ENCODE measurements at regions not wholly inside any gene's neighbourhood (a gene's known extent, or its start where the extent isn't known, plus 50 kb on each side); places are given as distances from the start of the nearest gene placed in this dataset.
"Not testable (repeated sequence)": the region's sequence is repeated elsewhere in the genome, so short reads cannot be mapped to it uniquely, and the experiment has no call there.

DNA sequence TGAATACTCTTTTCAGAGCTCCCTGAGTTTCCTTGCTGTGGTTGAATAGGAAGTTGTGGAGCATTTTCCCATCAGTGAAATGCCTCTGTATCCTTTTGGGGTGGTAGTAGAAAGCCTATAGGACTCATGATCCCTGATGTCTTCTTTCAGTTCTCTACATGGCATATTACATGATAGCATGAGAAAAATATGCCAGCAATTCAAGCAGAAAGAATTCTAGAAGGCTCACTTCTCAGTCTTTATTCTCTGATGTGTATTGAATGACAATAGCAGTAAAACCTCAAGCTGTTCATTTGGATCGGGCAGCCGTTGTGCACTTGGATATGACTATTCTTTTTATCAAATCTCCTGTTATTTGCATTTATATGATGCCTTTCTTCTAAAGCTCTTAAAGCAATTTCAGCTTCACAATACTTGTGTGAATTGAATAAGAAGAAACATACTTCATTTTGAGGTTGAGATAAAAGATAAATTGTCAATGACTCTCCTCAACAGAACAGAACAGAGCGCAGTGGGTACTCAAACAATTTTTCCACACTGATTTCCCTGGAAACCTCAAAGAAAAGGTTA lies 251.5 kb upstream of the FBXO33 start:
- DNase-seq (ENCODE audit: extremely low spot score, insufficient read length, low read depth) (no peak), FAIRE-seq (no peak)

DNA sequence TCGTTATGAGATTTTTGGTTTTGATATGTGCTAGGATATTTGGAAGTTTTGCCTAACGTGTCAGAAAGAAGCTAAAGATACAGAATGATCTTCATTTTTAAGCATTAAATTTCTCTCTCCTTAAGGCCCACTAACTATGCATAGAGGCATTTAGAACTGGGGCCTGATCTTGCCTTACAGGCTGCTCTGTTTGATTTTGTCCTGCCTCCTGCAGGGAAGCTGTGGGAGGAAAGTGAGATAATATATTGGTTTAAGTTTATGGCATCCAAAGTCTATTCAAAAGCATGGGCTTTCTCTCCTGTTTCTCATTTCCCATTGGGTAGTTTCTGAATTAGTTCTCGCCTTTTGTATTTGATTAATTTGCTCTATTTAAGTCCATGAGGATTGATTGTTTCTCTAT lies 250.3 kb upstream of the FBXO33 start:
- no peak for DNase-seq (ENCODE audit: extremely low spot score, insufficient read length, low read depth)
- no peak for FAIRE-seq

- FAIRE-seq: no peak
- no peak for DNase-seq (ENCODE audit: extremely low spot score, insufficient read length, low read depth)
These were observed 249.7 kb upstream of the FBXO33 start for GRCh38 chr14:39681782-39682399.

DNA sequence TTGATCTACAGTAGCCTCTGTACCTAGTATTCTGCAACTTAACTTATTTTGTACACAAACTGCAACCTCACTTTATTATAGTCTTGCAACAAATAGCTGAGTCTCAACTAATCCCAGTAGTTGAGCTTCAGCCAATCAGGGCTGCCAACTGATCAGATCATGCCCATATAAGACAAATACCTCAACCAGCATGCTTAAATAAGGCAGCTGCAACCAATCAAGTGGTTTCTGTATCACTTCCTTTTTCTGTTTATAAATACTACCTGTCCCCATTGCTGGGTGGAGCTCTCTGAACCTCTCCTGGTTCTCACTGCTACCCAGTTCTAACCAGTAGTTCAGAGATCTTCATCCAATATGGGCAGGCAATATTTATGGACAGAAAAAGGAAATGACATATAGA lies 248.5 kb upstream of the FBXO33 start:
- FAIRE-seq (no peak), DNase-seq (ENCODE audit: extremely low spot score, insufficient read length, low read depth) (no peak)

DNA sequence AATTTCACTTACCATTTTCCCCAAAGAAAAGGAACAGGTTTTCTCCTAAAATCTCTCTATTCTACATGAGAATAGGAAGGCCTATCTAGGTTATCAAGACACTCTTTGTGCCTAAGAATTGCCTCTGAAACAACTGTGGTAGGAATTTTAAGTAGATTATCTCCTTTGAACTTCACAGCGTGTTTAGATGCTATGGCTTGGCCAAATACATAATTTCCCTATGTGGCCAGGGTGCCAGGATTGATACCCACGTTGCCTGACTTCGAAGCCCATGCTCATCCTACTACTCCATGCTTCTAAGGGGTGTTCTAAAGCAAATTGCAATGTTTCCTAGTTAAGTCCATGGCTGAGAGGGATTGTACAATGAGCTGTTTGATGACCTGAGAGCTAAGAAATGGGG lies 241.5 kb upstream of the FBXO33 start:
- no peak for FAIRE-seq

GRCh38 chr14:39673270-39673711 lies 241.1 kb upstream of the FBXO33 start:
- FAIRE-seq (no peak), DNase-seq (ENCODE audit: extremely low spot score, insufficient read length, low read depth) (no peak)

More for the DNA sequence above, 241.5 kb upstream of the FBXO33 start:
- DNase-seq (ENCODE audit: extremely low spot score, insufficient read length, low read depth): no peak

DNA sequence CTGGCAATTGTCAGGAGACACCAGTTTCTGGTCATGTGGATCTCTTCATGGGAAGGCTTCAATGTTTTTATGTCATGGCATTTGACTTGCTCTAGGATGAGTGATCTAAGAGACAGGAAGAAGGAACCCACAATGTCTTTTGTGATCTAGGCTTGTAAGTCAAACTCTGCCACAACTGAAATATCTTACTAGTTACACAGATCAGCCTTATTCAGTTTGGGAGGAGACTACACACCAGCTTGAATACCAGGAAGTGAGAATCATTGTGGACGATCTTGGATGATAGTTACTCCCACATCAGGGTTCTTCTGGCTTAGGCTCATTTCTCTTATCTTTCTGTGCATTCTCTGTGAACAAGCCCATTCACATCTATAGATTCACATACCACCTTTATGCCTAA lies 236.2 kb upstream of the FBXO33 start:
- DNase-seq (ENCODE audit: extremely low spot score, insufficient read length, low read depth) (no peak), FAIRE-seq (no peak)

- DNase-seq (ENCODE audit: extremely low spot score, insufficient read length, low read depth) (no peak), FAIRE-seq (no peak)
These were observed 234.2 kb upstream of the FBXO33 start for GRCh38 chr14:39666386-39666785.

DNA sequence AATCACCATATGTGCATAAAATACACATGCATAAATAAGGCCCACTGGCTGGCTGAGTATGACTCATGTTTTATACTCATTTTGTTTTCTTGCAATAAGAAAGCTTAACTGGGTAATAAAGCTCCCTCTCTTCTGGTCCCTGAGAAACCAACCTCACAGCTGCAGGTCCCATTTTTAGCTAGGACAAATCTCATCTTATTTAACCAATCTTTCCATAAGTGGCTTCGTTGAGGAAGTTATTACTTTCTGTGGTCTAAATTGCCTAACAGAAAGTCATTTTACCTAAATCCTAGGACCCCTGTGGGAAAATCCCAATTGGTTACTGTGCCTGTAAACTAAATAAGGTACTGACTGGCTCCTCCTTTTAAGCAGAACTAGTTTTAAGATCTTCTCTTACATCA lies 232.8 kb upstream of the FBXO33 start:
- DNase-seq (ENCODE audit: extremely low spot score, insufficient read length, low read depth): no peak
- peak; percentile 36 for FAIRE-seq

DNA sequence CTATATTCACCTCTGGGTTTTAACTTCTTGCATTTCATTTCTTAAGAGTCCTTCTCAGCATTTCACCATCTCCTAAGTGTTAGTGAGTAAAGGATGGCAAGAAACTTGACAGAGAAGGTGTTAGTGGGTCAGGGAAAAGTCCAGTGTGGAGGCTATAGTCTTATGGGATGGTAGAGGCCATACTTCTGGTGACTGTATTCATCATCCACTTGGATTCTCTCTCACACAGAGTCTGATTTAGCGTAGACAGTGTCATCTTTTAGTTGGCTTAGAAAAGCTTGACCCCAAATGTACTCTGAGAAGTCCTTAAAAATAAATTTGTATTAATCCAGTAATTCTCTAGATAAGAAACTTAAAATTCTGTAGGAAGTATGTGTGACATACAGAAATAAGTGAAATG lies 232.4 kb upstream of the FBXO33 start:
- no peak for FAIRE-seq
- no peak for DNase-seq (ENCODE audit: extremely low spot score, insufficient read length, low read depth)

- FAIRE-seq (peak; percentile 29), DNase-seq (ENCODE audit: extremely low spot score, insufficient read length, low read depth) (no peak)
These were observed 209.0 kb upstream of the FBXO33 start for GRCh38 chr14:39641224-39641623.

- not testable (repeated sequence) for FAIRE-seq; DNase-seq (ENCODE audit: extremely low spot score, insufficient read length, low read depth)
These were observed 206.8 kb upstream of the FBXO33 start for GRCh38 chr14:39639009-39639408.

DNA sequence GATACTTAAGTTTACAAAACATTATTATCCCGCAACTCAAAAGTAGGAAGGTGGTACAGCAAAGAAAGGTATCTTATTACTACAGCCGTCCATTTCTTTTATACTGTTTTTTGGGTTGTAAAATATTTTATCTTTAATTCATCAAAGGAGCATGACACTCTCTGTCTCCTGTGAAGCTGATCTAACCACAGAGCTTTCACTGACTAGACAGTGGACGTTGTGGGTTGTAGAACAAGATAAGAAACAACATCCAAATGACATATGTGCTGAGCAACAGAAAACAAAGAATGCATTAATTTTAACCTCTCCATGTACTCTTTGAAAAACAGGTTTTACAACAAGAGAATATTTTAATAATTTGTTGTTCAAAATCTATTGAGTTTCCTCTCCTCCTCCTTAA lies 195.9 kb upstream of the FBXO33 start:
- no peak for FAIRE-seq
- no peak for DNase-seq (ENCODE audit: extremely low spot score, insufficient read length, low read depth)

- FAIRE-seq (no peak), DNase-seq (ENCODE audit: extremely low spot score, insufficient read length, low read depth) (no peak)
These were observed 194.7 kb upstream of the FBXO33 start for GRCh38 chr14:39626589-39627576.

DNA sequence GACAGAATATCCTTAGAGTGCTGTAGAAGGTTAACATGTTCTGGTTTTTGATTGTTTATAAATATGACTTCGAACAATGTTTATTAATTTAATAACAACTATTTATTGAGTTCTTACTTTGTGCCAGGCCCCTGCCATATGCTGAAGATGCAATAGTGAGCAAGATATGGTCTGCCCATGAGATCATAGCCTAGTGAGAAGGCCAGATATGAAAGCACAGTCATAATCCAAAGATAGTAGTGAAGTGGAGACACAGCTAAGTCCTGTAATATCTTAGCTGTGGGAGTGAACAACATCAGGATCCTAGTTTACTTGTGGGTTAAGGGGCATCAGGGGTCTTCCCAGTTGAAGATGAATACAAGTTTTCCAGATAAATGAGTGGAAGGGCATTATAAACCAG lies 189.4 kb upstream of the FBXO33 start:
- DNase-seq (ENCODE audit: extremely low spot score, insufficient read length, low read depth) (no peak), FAIRE-seq (no peak)

GRCh38 chr14:39621223-39621622 lies 189.0 kb upstream of the FBXO33 start:
- DNase-seq (ENCODE audit: extremely low spot score, insufficient read length, low read depth): no peak

DNA sequence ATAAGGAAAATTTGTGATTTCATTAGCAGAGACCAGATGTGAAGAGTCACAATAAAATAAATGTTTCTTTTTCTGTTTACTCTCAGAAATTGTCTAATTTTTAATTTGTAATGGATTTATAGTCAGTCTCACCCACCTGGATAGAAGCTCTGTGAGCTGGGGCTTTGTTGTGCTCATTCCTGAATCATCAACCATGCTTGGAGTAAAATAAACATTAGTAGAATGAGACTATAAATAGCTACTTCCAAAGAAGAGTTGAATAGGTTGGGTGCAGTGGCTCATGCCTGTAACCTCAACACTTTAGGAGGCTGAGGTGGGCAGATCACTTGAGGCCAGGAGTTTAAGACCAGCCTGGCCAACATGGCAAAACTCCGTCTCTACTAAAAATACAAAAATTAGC lies 185.3 kb upstream of the FBXO33 start:
- DNase-seq (ENCODE audit: extremely low spot score, insufficient read length, low read depth) (no peak), FAIRE-seq (no peak)

More at GRCh38 chr14:39621223-39621622, 189.0 kb upstream of the FBXO33 start:
- FAIRE-seq: no peak

DNA sequence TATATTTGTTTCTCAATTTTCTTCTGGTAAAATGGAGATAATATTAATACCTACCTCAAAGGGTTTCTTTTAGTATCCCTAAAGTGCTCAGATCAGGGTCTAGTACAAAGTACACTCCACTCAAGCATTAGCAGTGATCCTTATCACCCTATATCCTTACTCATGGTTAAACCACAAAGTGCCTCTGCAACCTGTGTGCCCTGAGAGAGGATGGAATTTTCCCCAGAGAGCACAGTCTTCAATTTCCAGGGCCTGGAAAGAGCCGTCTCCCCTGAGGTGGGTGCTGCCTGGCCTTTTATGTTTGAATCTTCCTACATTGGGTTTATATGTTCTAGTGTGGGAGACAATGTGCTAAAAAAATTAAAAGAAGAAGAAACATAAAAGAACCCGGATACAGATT lies 183.1 kb upstream of the FBXO33 start:
- no peak for FAIRE-seq
- DNase-seq (ENCODE audit: extremely low spot score, insufficient read length, low read depth): no peak

DNA sequence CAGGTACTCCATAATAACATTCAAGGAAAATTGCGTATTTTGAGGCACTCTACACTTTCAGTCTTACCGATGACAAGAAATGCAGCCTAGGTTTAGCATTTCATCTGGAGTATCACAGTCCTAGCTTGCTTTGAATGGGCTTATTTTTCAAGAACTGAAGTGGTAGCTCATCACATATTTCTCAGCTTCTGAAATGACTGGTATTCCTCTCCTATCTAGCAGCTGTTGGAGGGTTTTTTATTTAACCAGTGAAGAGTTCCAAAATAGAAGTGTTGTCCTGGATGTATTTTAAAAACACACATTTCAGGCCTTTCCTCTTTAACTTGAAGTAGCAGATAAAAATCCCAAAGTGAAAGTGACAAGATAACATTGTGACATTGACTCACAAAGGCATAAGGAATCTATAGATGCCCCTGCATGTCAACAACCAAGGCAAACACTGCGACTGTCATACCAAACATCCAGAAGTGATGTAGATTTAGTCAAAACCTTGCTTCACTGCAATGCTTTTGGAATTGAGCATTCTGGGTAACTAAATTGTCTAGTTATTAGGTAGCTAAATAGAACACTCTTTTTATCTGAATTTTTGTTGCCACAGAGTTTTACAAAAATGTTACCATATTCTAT lies 182.2 kb upstream of the FBXO33 start:
- DNase-seq (ENCODE audit: extremely low spot score, insufficient read length, low read depth): no peak
- no peak for FAIRE-seq

GRCh38 chr14:39609119-39609518 lies 176.9 kb upstream of the FBXO33 start:
- no peak for DNase-seq (ENCODE audit: extremely low spot score, insufficient read length, low read depth)
- no peak for FAIRE-seq

DNA sequence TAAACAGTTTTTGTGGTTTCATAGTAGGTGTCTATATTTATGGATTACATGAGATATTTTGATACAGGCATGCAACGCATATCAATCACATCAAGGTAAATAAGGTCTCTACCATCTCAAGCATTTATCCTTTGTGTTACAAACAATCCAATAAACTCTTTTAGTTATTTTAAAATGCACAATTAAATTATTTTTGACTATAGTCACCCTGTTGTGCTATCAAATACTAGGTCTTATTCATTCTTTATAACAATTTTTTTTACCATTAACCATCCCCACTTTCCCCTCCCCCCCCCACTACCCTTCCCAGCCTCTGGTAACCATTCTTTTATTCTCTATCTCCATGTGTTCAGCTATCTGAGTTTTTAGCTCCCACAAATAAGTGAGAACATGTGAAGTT lies 175.7 kb upstream of the FBXO33 start:
- DNase-seq (ENCODE audit: extremely low spot score, insufficient read length, low read depth) (no peak), FAIRE-seq (no peak)
